CD4-positive, alpha-beta T cell treated with Interleukin-21 for 1 hour (primary cell): ENCODE measurements at regions not wholly inside any gene's neighbourhood (a gene's known extent, or its start where the extent isn't known, plus 50 kb on each side); places are given as distances from the start of the nearest gene placed in this dataset.

ENCODE experiments used
- DNase-seq: peaks from one replicate; pipeline ENCODE4 v3.0.0-alpha.2; 2020

DNA sequence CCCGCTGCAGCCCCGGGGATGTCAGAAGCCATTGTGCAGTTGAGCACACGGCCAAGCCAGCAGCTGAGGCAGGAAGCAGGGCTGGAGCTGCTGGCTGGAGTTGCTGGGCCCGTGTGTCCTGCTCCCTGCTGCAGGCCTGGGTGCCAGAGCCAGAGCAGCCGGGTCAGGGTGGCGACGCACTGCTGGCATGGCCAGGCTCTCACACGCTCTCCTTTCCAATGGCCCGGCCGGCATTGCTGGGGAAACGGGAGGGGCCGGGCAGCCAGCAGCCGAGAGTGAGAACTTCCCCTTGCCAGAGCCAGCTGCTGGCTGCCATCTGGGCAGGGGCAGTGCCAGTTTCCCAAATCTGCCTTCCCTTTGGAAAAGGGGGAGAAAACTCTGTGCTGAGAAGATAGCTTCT lies 82.4 kb upstream of the PROX1 start:
- DNase-seq = no peak

DNA sequence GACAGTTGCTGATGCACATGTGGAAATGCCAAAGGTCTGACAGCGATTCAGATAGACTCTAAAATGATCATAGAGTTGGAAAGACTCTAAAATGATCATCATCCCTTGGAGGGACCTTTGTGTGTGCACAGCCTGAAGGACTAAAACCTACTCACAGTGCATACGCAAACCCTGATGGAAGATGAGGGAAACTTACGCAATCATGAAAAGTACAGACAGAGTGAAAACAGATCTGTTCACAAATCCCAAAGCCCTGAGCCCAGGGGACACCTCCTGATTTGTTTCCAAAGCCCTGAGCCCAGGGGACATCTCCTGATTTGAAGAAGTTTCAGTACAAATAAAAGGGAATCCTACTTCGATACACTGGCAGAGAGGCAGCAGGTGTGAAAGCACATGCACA lies 79.3 kb upstream of the PROX1 start:
- no peak for DNase-seq

DNA sequence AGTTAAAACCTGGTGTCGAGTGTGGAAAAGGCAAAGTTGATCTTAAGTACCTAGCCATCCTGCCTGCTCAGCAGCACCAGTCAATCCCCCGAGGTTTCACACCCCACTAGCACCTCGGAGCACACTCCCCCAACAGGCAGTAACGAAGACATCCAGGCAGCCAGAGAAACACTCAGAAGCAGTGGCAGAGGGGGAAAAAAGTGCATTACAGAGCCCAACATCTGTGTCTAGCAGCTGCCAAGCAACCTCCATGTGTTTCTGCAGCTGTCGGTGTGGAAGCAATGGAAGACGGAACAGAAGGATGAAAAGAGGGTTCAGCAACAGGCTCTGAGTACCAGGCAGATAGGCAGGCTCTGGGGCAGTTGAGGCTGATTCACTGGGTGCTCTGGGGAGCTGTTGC lies 73.4 kb upstream of the PROX1 start:
- no peak for DNase-seq

DNA sequence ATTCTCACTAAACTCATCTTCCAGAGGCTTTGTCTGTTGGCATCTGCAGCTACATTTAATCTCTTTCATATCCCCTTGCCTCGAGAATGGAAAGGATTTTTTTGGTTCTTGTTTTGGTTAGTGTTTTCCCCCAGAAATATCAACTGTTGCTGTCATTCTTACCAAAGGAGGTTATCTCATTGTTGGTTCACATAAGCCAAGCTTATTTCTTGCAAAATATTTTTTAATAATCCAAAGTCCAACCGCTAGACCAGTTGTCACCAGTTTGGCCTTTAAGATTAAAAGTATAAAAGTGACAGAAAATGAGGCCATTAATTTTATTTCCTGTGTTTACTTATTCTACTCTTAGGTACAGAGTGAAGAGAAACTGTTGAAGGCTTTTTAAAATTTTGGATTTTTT lies 66.5 kb upstream of the PROX1 start:
- no peak for DNase-seq

DNA sequence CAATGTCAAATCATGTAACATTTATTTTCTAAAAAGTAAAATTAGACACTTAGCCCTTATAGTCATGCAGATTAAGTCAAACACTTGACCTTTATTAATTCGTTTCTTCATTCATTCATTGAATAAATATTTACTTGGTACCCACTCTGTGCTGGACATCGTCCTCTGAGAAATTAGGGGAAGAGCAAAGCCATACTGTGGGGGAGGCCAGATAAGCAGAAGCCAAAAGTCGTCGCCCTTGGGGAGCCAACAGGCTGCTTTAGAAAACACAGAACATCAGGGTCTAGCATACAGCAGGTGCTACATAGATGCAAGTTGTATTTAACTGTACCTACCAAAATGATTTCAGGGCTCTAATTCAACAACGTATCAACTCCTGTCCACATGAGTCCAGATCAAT lies 66.1 kb upstream of the PROX1 start:
- no peak for DNase-seq

DNA sequence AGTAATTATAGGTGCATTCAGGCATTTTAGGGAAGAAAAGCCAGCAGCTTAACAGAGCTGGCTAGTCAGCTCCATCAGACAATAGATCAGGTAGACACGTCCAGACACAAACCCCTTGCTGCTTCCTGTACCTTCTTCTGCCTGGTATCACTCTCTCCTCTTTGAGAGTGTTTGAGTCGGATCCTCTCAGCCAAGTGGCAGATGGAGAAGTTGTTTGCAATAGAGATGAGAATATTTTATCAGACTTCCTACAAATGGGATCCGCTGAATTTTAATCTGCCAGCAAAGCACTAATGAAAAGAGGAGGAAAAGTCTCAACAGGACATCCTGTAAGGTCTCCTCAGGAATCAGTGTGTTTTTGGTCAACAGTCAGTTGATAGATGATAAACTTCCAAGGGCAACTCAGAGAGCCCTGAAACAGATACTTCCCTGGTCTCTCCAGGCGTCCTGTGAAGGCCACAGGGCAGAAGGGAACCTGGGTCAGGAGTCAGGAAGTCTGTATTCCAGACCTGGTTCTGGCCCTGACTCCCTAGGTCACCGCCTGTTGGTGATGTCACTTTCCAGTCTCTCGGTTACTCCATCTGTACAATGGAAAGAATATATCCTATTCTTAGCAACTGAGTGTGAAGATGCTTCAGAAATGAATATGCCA lies 62.1 kb upstream of the PROX1 start:
- no peak for DNase-seq

DNA sequence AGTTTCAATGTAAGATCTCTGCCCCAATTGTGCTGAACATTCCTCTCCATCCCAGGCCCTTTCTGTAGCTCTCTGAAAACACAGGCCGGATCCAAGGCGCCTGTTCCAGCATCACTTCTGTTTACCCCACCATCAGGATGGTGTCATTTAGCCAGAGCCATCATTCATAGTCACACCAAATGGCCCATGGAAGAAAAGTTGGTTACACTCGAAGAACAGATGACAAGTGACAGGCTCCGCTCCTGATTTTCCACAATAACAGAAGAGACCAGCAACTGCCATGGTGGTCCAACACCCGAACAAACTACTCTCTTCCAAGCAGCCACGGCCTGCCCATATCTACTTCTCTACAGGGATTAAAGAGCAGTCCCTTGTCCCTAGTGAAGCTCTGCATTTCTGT lies 59.9 kb upstream of the PROX1 start:
- DNase-seq = no peak

DNA sequence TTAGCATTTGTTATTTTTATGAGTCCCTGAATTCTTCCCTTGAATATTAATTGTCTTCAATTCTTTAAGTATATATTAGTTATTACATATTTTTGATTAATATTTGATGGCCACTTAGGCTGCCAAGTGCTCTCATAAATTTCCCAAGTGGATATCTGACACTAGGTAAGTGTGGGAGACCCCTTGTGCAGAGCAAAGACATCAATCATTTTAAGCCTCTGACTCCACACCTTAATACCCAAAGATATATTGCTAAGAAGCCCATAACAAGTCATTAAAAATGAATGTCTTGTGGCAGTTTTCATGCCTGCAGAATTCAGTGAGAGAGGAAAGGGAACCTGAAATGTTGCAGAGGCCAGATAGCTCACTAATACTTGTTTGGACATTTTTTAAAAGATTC lies 58.4 kb upstream of the PROX1 start:
- no peak for DNase-seq

DNA sequence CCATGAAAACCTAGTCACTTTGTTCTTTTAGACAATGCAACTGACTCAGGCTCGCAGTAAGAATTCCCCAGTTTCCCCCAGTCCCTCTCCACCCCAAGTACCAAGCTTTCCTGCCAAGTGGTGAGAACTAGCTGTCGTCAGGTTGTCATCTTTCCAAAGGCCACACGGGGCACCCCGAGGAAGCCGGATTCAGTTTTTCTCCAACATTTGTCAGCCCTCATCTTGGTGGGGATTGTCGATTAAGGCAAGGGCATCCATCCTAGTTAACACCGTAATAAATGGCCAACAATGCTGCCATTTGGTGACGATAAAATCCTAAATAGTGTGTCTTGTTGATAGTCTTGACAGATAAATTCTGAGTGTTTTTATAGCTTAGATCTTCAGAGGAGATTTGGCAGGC lies 55.9 kb upstream of the PROX1 start:
- no peak for DNase-seq

DNA sequence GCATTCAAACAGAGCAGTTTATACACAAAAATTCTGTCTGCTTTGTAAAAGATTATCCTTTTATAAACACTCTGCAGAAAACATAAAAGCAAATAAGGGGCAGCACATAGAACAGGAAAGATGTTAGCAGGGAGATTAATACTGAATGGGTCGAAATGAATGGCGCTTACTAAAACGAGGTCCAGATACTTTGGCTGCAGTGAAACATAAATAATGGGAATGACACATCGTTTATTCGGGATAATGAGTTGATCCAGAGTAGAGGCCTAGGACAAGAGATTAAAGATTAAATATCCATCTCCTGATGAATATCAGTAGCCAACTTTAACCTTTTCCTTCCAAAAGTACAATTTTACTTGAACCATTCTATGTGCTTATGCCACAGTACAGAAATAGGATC lies 54.4 kb upstream of the PROX1 start:
- no peak for DNase-seq

DNA sequence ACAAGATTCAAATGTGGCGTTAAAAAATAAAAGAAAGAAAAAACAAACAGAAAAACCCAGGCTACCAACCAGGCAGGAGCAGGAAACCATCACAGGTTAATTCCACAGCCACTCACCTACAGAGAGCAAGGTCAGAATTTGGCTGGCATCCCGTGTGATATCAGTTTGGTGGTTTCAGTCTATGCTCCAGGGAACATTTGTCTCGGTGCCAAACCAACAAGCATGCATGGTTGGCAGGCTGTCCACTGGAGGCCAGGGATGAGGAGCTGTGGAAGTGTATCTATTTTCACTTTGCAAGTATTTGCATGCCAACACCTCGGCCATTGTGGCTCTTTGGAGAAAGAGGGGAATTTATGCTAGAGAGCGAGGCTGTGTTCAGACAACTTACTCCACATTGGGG lies 53.1 kb upstream of the PROX1 start:
- DNase-seq = no peak

DNA sequence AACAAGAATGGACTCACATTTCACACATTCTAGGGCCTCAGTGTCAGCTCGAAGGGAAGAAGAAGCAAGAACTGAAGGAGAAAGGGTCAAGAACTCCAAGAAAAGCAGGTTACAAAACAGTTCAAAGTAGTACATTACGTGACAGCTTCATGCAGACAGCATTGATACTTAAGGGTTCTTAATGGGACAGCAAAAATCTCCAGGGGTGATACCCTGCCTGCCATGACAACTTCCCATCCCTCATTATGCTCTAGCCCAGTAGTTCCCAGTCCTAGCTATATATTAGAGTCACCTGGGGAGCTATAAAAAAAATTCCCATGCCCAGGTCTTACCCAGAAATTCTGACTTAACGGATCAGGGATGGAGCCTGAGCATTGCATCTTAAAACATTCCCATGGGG lies 51.2 kb upstream of the PROX1 start:
- DNase-seq = no peak
